Type B pancreatic cell (in vitro differentiated cells): ENCODE measurements at regions not wholly inside any gene's neighbourhood (a gene's known extent, or its start where the extent isn't known, plus 50 kb on each side); places are given as distances from the start of the nearest gene placed in this dataset.
"Not testable (repeated sequence)": the region's sequence is repeated elsewhere in the genome, so short reads cannot be mapped to it uniquely, and the experiment has no call there.

Experiments used
- DNase-seq: peaks from one replicate; pipeline ENCODE4 v3.0.0; 2021; ENCODE audit warnings: mixed read lengths; ENCODE audit not compliant: unreplicated experiment; ENCODE audit errors: extremely low spot score
- H3K27ac Mint-ChIP-seq: 2 replicates; pipeline ENCODE4 v1.8.0; 2021; ENCODE audit warnings: mild to moderate bottlenecking, mixed read lengths
- H3K27me3 Mint-ChIP-seq: 2 replicates; pipeline ENCODE4 v1.8.0; 2021; ENCODE audit warnings: mixed read lengths
- H3K36me3 Mint-ChIP-seq: 2 replicates; pipeline ENCODE4 v1.8.0; 2021; ENCODE audit warnings: mixed read lengths
- H3K4me1 Mint-ChIP-seq: one replicate; pipeline ENCODE4 v1.8.0; 2021; ENCODE audit warnings: mixed read lengths; ENCODE audit not compliant: unreplicated experiment
- H3K4me3 Mint-ChIP-seq: 2 replicates; pipeline ENCODE4 v1.8.0; 2021; ENCODE audit warnings: mild to moderate bottlenecking, mixed read lengths
- H3K9me3 Mint-ChIP-seq: 2 replicates; pipeline ENCODE4 v1.8.0; 2021; ENCODE audit warnings: mixed read lengths
- TF ChIP-seq, protein P1 (sequence below): fragments of 200-600 bp; sonication (generic); conservative IDR thresholded peaks from 2 replicates; pipeline ENCODE4 v1.5.0; 2021; ENCODE audit warnings: antibody characterized with exemption, mild to moderate bottlenecking

DNA sequence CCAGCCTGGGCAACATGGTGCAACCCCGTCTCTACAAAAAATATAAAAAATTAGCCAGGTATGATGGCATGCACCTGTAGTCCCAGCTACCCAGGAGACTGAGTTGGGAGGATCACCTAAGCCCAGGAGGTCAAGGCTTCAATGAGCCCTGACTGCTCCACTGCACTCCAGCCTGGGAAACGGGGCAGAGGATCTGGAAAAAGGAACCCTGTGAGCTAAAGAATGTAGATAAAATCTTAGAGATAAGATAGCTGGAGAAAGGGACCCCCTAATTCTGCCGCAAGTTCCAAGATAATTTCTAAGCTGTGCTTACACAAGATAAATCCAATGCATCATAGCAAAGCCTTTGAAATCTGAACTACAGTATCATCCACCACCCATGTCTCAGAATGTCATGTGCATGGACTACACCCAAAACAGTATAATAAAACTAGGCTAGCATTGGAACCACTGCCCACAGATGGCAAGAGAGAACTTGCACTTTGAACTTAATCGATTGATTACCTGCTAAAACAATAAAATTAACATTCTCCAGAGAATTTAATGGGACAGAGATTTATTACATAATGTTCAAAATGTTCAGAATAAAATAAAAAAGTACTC lies 99.9 kb downstream of the TRIM42 start:
- Mint-ChIP-seq H3K4me3 (no peak overlapping the region), H3K9me3 (peaks cover 4% of the 10 kb centered on the region), H3K4me1 (no peaks in the 10 kb centered on the region), H3K27me3 (no peaks in the 10 kb centered on the region), H3K27ac (no peak overlapping the region), H3K36me3 (no peaks in the 10 kb centered on the region)
- DNase-seq, result no peak
- TF ChIP-seq, protein P1, sequence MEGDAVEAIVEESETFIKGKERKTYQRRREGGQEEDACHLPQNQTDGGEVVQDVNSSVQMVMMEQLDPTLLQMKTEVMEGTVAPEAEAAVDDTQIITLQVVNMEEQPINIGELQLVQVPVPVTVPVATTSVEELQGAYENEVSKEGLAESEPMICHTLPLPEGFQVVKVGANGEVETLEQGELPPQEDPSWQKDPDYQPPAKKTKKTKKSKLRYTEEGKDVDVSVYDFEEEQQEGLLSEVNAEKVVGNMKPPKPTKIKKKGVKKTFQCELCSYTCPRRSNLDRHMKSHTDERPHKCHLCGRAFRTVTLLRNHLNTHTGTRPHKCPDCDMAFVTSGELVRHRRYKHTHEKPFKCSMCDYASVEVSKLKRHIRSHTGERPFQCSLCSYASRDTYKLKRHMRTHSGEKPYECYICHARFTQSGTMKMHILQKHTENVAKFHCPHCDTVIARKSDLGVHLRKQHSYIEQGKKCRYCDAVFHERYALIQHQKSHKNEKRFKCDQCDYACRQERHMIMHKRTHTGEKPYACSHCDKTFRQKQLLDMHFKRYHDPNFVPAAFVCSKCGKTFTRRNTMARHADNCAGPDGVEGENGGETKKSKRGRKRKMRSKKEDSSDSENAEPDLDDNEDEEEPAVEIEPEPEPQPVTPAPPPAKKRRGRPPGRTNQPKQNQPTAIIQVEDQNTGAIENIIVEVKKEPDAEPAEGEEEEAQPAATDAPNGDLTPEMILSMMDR, result no peak

DNA sequence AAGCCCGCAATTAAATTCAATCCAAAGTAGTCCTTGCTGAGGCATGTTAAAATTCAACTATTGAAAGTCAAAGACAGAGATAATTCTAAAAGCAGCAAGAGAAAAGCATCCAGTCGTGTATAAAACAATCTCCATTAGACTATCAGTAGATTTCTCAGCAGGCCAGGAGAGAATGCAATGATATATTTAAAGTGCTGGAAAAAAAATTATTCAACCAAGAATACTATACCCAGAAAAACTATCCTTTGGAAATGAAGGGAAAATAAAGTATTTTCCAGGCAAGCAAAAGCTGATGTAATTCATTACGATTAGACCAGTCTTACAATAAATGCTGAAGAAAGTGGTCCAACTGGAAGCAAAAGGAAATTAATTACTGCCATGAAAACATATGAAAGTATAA lies 113.5 kb downstream of the TRIM42 start:
- no peaks in the 10 kb centered on the region for H3K27me3 Mint-ChIP-seq

DNA sequence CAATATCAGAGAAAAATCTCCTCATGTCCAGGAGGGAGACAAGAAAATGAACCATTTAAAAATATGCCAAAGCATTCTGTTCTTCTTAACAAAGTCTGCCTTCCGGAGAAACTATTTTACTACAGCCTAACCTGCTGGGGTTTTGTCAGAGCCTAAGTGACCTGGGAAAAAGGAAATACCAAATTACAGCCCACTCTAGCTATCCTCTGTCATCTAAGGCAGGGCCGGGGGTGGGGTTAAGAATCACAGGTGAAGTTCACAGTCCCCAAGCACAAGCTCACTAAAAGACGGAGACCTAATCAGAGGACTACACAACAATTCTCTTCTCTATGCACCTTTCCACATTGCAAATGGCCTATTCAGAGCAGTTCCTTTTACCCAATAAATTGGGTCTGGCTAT lies 116.6 kb downstream of the TRIM42 start:
- H3K36me3 Mint-ChIP-seq, result no peaks in the 10 kb centered on the region
- H3K27me3 Mint-ChIP-seq, result no peaks in the 10 kb centered on the region
- no peak overlapping the region for H3K27ac Mint-ChIP-seq

More for the DNA sequence above, 113.5 kb downstream of the TRIM42 start:
- H3K4me3 Mint-ChIP-seq, result no peak overlapping the region
- H3K4me1 Mint-ChIP-seq, result peaks cover 3% of the 10 kb centered on the region
- H3K9me3 Mint-ChIP-seq, result peaks cover 5% of the 10 kb centered on the region
- DNase-seq, result no peak
- TF ChIP-seq, protein P1, result no peak
- no peak overlapping the region for H3K27ac Mint-ChIP-seq
- H3K36me3 Mint-ChIP-seq, result no peaks in the 10 kb centered on the region

DNA sequence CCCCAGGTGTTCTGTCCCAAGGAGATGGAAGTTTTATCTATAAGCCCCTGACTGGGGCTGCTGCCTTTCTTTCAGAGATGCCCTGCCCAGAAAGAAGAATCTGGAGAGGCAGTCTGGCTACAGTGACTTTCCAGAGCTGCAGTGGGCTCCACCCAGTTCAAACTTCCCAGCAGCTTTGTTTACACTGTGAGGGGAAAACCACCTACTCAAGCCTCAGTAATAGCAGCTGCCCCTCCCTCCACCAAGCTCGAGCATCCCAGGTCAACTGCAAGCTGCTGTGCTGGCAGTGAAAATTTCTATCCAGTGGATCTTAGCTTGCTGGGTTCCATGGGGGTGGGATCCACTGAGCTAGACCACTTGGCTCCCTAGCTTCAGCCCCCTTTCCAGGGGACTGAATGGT lies 125.0 kb downstream of the TRIM42 start:
- DNase-seq, H3K4me3 Mint-ChIP-seq, H3K9me3 Mint-ChIP-seq, H3K36me3 Mint-ChIP-seq, H3K27me3 Mint-ChIP-seq, H3K27ac Mint-ChIP-seq, H3K4me1 Mint-ChIP-seq: not testable (repeated sequence)

More for the DNA sequence above, 116.6 kb downstream of the TRIM42 start:
- Mint-ChIP-seq H3K4me1 (peaks cover 3% of the 10 kb centered on the region), H3K9me3 (peaks cover 5% of the 10 kb centered on the region), H3K4me3 (no peak overlapping the region)
- DNase-seq, result no peak
- TF ChIP-seq, protein P1, result no peak

DNA sequence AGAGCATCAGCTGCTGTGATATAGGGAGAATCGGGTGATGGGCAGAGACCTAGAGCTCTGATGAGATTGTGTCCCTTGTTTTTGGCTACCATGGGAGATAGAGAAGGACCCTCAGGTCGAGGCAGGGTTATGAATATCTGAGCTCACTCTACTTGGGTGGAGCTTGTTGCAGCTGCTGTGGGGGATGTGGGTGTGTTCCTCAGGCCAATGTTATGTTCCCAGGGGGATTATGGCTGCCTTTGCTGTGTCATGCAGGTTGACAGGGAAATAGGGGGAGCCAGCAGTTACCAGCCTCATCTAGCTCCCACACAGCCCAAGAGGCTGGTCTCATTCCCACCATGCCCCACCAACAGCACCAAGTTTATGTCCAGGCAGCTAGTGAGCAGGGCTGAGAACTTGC lies 131.5 kb downstream of the TRIM42 start:
- no peak overlapping the region for H3K4me3 Mint-ChIP-seq
- no peaks in the 10 kb centered on the region for H3K9me3 Mint-ChIP-seq
- peaks cover 7% of the 10 kb centered on the region for H3K4me1 Mint-ChIP-seq
- no peak overlapping the region for H3K27ac Mint-ChIP-seq
- TF ChIP-seq, protein P1, result no peak
- H3K27me3 Mint-ChIP-seq, result peaks cover 4% of the 10 kb centered on the region
- no peaks in the 10 kb centered on the region for H3K36me3 Mint-ChIP-seq
- no peak for DNase-seq

DNA sequence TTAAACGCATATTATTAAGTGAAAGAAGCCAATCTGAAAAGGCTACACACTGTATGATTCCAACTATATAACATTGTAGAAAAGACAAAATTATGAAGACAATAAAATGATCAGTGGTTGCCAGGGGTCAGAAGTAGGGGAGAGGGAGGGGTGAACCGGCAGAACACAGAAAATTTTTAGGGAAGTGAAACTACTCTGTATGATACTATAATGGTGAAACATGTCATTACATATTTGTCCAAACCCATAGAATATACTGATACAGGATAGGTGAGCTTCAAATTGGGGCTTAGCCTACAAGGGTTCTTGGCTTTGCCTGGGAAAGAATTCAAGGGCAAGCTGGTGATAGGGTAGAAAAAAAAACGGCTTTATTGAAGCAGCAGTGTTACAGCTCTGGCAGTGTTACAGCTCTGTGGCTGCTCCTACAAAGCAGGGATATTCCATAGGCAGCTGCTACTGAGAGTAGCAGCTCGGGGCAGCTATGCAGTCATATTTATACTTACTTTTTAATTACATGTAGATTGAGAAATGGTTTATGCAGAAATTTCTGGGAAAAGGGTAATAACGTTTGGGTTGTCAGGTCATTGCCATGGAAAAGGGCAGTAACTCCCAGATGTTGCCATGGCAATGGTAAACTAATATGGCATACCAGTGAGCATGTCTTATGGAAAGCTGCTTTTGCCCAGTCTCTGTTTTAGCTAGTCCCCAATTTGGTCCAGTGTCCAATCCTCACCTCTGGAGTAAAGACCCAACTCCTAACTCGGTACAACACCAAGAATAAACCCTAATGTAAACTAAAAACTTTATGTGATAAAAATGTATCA lies 125.1 kb upstream of the SLC25A36 start:
- Mint-ChIP-seq H3K4me1 (no peaks in the 10 kb centered on the region), H3K27ac (no peak overlapping the region), H3K4me3 (no peak overlapping the region), H3K36me3 (no peaks in the 10 kb centered on the region), H3K9me3 (no peaks in the 10 kb centered on the region), H3K27me3 (peaks cover 3% of the 10 kb centered on the region)
- TF ChIP-seq, protein P1, result no peak
- DNase-seq, result no peak
